ENCODE measurements at regions not wholly inside any gene's neighbourhood (a gene's known extent, or its start where the extent isn't known, plus 50 kb on each side); places are given as distances from the start of the nearest gene placed in this dataset.

- H3K9me3 Mint-ChIP-seq (ENCODE audit: low read depth) = no peaks in the 10 kb centered on the region
- H3K27ac Mint-ChIP-seq = no peak overlapping the region
- H3K4me1 Mint-ChIP-seq (ENCODE audit: low read depth) = no peaks in the 10 kb centered on the region
- no peak for TF ChIP-seq CTCF (IDR thresholded peaks at IDR 0.05; ENCODE audit: unreplicated experiment)
- no peak for DNase-seq (ENCODE audit: low spot score, unreplicated experiment)
- H3K4me3 Mint-ChIP-seq (ENCODE audit: low read depth) = no peak overlapping the region
- peaks cover 8% of the 10 kb centered on the region for H3K27me3 Mint-ChIP-seq
- H3K36me3 Mint-ChIP-seq (ENCODE audit: insufficient read depth) = no peaks in the 10 kb centered on the region
These were observed 486.0 kb downstream of the ENC1 start for GRCh38 chr5:74154526-74154925.

GRCh38 chr5:74153255-74153790 is 487.2 kb downstream of the ENC1 start:
- no peaks in the 10 kb centered on the region for H3K4me1 Mint-ChIP-seq (ENCODE audit: low read depth)
- no peak overlapping the region for H3K27ac Mint-ChIP-seq

GRCh38 chr5:74152625-74153254 is 487.8 kb downstream of the ENC1 start:
- H3K27ac Mint-ChIP-seq = no peak overlapping the region

More at GRCh38 chr5:74153255-74153790, 487.2 kb downstream of the ENC1 start:
- Mint-ChIP-seq H3K9me3 (ENCODE audit: low read depth) (no peaks in the 10 kb centered on the region), H3K27me3 (peaks cover 3% of the 10 kb centered on the region), H3K36me3 (ENCODE audit: insufficient read depth) (no peaks in the 10 kb centered on the region), H3K4me3 (ENCODE audit: low read depth) (no peak overlapping the region)
- no peak for TF ChIP-seq CTCF (IDR thresholded peaks at IDR 0.05; ENCODE audit: unreplicated experiment)
- no peak for DNase-seq (ENCODE audit: low spot score, unreplicated experiment)

GRCh38 chr5:74152136-74152535 is 488.4 kb downstream of the ENC1 start:
- Mint-ChIP-seq H3K4me3 (ENCODE audit: low read depth) (no peak overlapping the region), H3K9me3 (ENCODE audit: low read depth) (no peaks in the 10 kb centered on the region), H3K4me1 (ENCODE audit: low read depth) (no peaks in the 10 kb centered on the region), H3K36me3 (ENCODE audit: insufficient read depth) (no peaks in the 10 kb centered on the region), H3K27ac (no peak overlapping the region), H3K27me3 (no peaks in the 10 kb centered on the region)
- no peak for DNase-seq (ENCODE audit: low spot score, unreplicated experiment)
- TF ChIP-seq CTCF (IDR thresholded peaks at IDR 0.05; ENCODE audit: unreplicated experiment) = no peak

More at GRCh38 chr5:74152625-74153254, 487.8 kb downstream of the ENC1 start:
- no peaks in the 10 kb centered on the region for H3K36me3 Mint-ChIP-seq (ENCODE audit: insufficient read depth)
- H3K27me3 Mint-ChIP-seq = no peaks in the 10 kb centered on the region
- H3K4me3 Mint-ChIP-seq (ENCODE audit: low read depth) = no peak overlapping the region
- TF ChIP-seq CTCF (IDR thresholded peaks at IDR 0.05; ENCODE audit: unreplicated experiment) = no peak
- no peak for DNase-seq (ENCODE audit: low spot score, unreplicated experiment)
- no peaks in the 10 kb centered on the region for H3K9me3 Mint-ChIP-seq (ENCODE audit: low read depth)
- no peaks in the 10 kb centered on the region for H3K4me1 Mint-ChIP-seq (ENCODE audit: low read depth)

GRCh38 chr5:74149395-74149794 is 491.1 kb downstream of the ENC1 start:
- no peak for DNase-seq (ENCODE audit: low spot score, unreplicated experiment)
- TF ChIP-seq CTCF (IDR thresholded peaks at IDR 0.05; ENCODE audit: unreplicated experiment) = no peak

More at GRCh38 chr5:74149395-74149794, 491.1 kb downstream of the ENC1 start:
- no peak overlapping the region for H3K4me3 Mint-ChIP-seq (ENCODE audit: low read depth)
- no peaks in the 10 kb centered on the region for H3K9me3 Mint-ChIP-seq (ENCODE audit: low read depth)
- no peaks in the 10 kb centered on the region for H3K36me3 Mint-ChIP-seq (ENCODE audit: insufficient read depth)
- no peaks in the 10 kb centered on the region for H3K4me1 Mint-ChIP-seq (ENCODE audit: low read depth)
- no peaks in the 10 kb centered on the region for H3K27me3 Mint-ChIP-seq
- no peak overlapping the region for H3K27ac Mint-ChIP-seq
